Amniotic stem cell (primary cell): ENCODE measurements at regions not wholly inside any gene's neighbourhood (a gene's known extent, or its start where the extent isn't known, plus 50 kb on each side); places are given as distances from the start of the nearest gene placed in this dataset.

Source experiments
- DNase-seq: peaks from one replicate; lab custom pipeline; 2025; lab: John Stamatoyannopoulos, UW

GRCh38 chr1:83673312-83673711 is 325.6 kb downstream of the TTLL7 start:
- DNase-seq = no peak

GRCh38 chr1:83671586-83671985 is 327.3 kb downstream of the TTLL7 start:
- DNase-seq = no peak

GRCh38 chr1:83670909-83671565 is 327.9 kb downstream of the TTLL7 start:
- DNase-seq = no peak

- no peak for DNase-seq
These were observed 357.0 kb downstream of the TTLL7 start for GRCh38 chr1:83641796-83642443.

GRCh38 chr1:83641206-83641658 is 357.7 kb downstream of the TTLL7 start:
- no peak for DNase-seq

- DNase-seq = no peak
These were observed 359.1 kb downstream of the TTLL7 start for GRCh38 chr1:83639785-83640184.

- no peak for DNase-seq
These were observed 361.3 kb downstream of the TTLL7 start for GRCh38 chr1:83637586-83637985.

- no peak for DNase-seq
These were observed 361.9 kb downstream of the TTLL7 start for GRCh38 chr1:83637009-83637408.

GRCh38 chr1:83632906-83633305 is 366.0 kb downstream of the TTLL7 start:
- DNase-seq = no peak

GRCh38 chr1:83631851-83632250 is 367.1 kb downstream of the TTLL7 start:
- no peak for DNase-seq

- no peak for DNase-seq
These were observed 371.9 kb downstream of the TTLL7 start for GRCh38 chr1:83627045-83627444.

GRCh38 chr1:83626603-83627002 is 372.3 kb downstream of the TTLL7 start:
- DNase-seq = no peak

- no peak for DNase-seq
These were observed 373.3 kb downstream of the TTLL7 start for GRCh38 chr1:83625646-83626045.

- no peak for DNase-seq
These were observed 378.9 kb downstream of the TTLL7 start for GRCh38 chr1:83620016-83620415.

GRCh38 chr1:83619170-83619896 is 379.6 kb downstream of the TTLL7 start:
- DNase-seq = no peak

- no peak for DNase-seq
These were observed 381.0 kb downstream of the TTLL7 start for GRCh38 chr1:83617883-83618282.

GRCh38 chr1:83615370-83615769 is 383.6 kb downstream of the TTLL7 start:
- no peak for DNase-seq

GRCh38 chr1:83606416-83606955 is 392.4 kb downstream of the TTLL7 start:
- DNase-seq = no peak

GRCh38 chr1:83596331-83596730 is 402.6 kb downstream of the TTLL7 start:
- DNase-seq = no peak

- no peak for DNase-seq
These were observed 405.9 kb downstream of the TTLL7 start for GRCh38 chr1:83593073-83593472.

- DNase-seq = no peak
These were observed 410.8 kb downstream of the TTLL7 start for GRCh38 chr1:83588140-83588539.

- peak; percentile 1 for DNase-seq
These were observed 415.4 kb downstream of the TTLL7 start for GRCh38 chr1:83583351-83584014.
